OCI-LY7 (cell line): ENCODE measurements at regions not wholly inside any gene's neighbourhood (a gene's known extent, or its start where the extent isn't known, plus 50 kb on each side); places are given as distances from the start of the nearest gene placed in this dataset.

Source experiments
- CTCF ChIP-seq: fragments of 200-600 bp; sonication (generic); conservative IDR thresholded peaks from 2 replicates; pipeline ENCODE4 v1.5.1; 2014; ENCODE audit warnings: mild to moderate bottlenecking, antibody characterized with exemption, low read length, moderate library complexity, mixed read lengths
- EZH2phosphoT487 ChIP-seq: fragments of 200-600 bp; sonication (generic); IDR thresholded peaks from 2 replicates; pipeline ENCODE4 v1.6.1; 2018; ENCODE audit warnings: low read depth, borderline replicate concordance, mild to moderate bottlenecking, mixed run types, antibody characterized with exemption, low read length, moderate library complexity, mixed read lengths

GRCh38 chrX:94633237-94633636, 959.2 kb downstream of the FAM133A start:
- no peak for TF ChIP-seq CTCF
- no peak for TF ChIP-seq EZH2phosphoT487
